ENCODE measurements at regions not wholly inside any gene's neighbourhood (a gene's known extent, or its start where the extent isn't known, plus 50 kb on each side); places are given as distances from the start of the nearest gene placed in this dataset.
"Not testable (repeated sequence)": the region's sequence is repeated elsewhere in the genome, so short reads cannot be mapped to it uniquely, and the experiment has no call there.

- DNase-seq (ENCODE audit: low read depth), result not testable (repeated sequence)
These were observed 325.4 kb downstream of the PPP1R3A start for GRCh38 chr7:113593455-113593854.

- DNase-seq (ENCODE audit: low read depth), result not testable (repeated sequence)
These were observed 325.9 kb downstream of the PPP1R3A start for GRCh38 chr7:113592924-113593323.

DNA sequence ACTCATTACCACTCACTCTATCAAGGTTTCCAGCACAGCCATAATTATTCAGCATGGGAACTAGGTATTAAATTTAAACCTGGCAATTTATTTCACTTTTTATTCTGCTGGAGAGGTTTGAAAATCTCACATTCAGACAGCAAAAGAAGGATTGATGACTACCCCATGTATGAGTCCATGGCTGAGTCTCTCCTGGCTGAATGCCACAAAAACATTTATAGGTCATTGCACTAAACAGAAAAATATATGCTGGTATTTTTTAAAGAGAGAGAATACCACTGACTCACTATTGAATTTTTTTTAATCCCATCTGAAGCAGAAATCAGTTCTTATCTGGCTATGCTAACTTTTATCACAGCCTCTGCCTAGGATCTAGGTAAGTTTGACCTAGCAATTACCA lies 336.3 kb downstream of the PPP1R3A start:
- no peak for DNase-seq (ENCODE audit: low read depth)

DNA sequence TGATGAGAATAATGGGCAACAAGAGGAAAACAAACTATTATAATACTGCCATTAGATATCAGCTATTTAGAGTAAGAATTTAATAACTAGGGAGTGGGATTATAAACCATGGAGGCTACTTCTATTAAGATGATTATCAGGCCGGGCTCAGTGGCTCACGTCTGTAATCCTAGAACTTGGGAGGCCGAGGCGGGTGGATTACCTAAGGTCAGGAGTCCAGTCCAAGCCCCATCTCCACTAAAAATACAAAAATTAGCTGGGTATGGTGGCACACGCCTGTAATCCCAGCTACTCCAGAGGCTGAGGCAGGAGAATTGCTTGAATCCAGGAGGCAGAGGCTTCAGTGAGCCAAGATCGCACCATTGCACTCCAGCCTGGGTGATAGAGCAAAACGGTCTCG lies 355.6 kb downstream of the PPP1R3A start:
- DNase-seq (ENCODE audit: low read depth), result not testable (repeated sequence)

DNA sequence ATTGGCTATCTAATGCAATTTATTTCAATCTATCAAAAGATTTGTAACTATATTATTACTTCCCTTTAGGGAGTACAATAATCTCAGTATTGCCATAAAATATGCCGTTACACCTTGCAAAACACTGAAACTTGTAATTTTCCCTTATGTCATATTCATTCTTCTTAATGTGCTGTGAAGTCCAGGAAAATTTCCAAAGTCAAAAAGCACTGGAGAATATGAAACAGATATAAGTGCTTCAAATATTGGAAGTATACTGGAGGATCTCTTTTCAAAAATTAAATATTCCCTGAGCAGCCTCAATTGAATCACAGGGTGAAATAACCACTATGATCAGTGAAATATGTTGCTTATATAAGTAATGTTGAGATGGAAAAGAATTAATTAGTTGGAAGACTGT lies 356.0 kb downstream of the PPP1R3A start:
- DNase-seq (ENCODE audit: low read depth), result no peak

DNA sequence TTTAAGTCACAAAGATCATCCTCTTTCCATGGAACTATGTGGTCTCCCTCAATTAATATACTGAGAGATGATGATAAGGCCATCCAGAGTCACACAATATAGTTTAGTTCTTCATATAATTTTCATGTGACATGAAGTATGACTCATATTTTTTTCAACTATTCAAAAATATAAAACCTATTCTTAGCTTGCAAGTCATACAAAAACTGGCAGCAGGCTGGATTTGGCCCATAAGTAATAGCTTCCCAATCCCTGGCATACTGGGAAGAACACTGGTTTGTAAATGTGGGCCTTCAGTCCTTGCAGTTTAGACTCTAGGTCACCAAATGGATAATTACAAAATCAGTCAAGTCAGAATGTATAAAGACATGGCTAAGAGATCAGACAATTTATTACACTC lies 356.6 kb downstream of the PPP1R3A start:
- no peak for DNase-seq (ENCODE audit: low read depth)

DNA sequence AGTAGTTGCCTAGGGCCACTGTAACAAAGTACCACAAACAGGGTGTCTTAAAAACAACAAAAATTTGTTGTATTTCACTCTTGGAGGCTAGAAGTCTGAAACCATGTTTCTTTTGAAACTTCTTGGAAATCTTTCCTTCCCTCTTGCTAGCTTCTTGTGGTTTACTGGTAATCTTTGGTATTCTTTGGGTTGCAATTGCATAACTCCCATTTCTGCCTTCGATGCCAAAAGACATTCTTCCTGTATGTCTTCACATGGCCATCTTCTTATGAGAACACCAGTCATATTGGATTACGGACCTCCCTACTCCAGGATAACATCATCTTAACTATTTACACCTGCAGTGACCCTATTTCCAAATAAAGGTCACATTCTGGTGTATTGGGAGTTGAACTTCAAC lies 357.4 kb downstream of the PPP1R3A start:
- no peak for DNase-seq (ENCODE audit: low read depth)

DNA sequence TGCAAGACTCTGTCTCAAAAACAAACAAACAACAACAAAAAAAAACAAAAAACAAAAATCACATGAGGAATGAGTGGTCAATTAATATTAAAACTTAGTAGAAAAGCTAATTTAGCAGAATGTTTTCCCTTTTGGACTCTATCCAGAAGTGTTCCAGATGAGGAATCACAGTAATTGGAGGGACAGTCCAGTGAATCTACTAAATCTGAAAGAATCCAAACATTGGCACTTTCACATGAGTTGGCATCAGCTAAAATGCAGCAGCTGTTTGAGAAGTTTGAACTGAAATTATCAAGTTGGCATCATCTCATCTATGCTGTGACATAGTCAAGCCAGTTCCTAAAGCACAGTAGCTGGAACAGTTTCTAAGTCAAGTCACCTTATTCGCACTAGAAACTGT lies 367.8 kb downstream of the PPP1R3A start:
- no peak for DNase-seq (ENCODE audit: low read depth)

- DNase-seq (ENCODE audit: low read depth), result no peak
These were observed 370.2 kb downstream of the PPP1R3A start for GRCh38 chr7:113548561-113548960.

- no peak for DNase-seq (ENCODE audit: low read depth)
These were observed 370.7 kb downstream of the PPP1R3A start for GRCh38 chr7:113548137-113548536.

DNA sequence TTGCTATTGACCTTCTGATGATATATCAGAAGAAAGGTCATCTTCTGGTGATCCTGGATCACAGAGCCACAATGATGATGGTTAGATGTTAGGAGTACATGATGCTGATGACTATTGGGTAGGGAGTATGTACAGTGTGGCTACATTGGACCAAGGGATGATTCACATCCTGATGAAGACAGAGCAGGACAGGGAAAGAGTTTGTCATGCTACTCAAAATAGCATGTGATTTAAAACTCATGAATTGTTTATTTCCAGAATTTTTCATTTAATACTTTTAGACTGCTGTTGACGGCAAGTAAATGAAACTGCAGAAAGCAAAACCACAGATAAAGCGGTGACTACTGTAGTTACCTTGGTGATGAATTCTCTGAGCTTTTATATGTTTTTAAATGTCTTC lies 397.3 kb downstream of the PPP1R3A start:
- DNase-seq (ENCODE audit: low read depth), result no peak

GRCh38 chr7:113519472-113519871 lies 399.3 kb downstream of the PPP1R3A start:
- no peak for DNase-seq (ENCODE audit: low read depth)

DNA sequence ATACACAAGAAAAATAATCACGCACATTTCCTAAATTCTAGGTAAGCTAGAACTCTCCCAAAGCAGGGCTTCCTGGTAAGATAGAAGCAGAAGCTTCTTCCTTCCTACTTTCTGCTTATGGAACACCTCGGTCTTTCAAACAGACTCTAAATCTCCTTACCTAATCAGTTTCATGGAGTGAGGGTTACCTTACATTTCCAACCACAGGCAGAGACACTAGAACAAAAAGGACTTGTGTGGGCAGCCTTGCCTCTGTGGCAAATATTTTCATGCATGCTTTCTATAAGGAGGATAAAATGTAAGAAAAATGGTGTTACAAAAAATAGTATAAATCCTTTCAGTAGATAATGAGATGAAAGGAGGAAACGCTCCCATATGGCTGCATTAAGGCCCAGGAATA lies 386.3 kb upstream of the SMIM30 start:
- DNase-seq (ENCODE audit: low read depth), result no peak

- no peak for DNase-seq (ENCODE audit: low read depth)
These were observed 385.8 kb upstream of the SMIM30 start for GRCh38 chr7:113504142-113504541.

DNA sequence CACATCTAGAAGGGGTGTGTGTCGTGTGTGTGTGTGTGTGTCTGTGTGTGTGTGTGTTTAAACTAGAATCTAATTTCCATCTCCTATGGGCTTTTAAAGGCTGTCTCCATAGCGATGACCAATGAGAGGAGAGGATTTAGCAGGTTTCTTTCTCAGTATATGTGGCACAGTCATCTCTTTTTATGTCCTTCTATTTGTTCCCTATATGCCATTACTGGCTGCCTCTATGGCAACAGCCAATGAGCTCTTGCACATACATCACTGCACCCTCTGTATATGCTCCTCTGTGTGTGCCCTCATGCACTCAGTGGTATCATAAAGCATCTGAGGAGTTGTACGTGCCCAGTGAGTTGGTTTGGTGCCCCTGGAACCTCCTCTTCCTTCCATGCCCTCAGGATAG lies 378.2 kb upstream of the SMIM30 start:
- DNase-seq (ENCODE audit: low read depth), result not testable (repeated sequence)

GRCh38 chr7:113494797-113495566 lies 376.6 kb upstream of the SMIM30 start:
- not testable (repeated sequence) for DNase-seq (ENCODE audit: low read depth)

- no peak for DNase-seq (ENCODE audit: low read depth)
These were observed 373.0 kb upstream of the SMIM30 start for GRCh38 chr7:113491305-113491704.

- DNase-seq (ENCODE audit: low read depth), result no peak
These were observed 369.8 kb upstream of the SMIM30 start for GRCh38 chr7:113487925-113488731.

DNA sequence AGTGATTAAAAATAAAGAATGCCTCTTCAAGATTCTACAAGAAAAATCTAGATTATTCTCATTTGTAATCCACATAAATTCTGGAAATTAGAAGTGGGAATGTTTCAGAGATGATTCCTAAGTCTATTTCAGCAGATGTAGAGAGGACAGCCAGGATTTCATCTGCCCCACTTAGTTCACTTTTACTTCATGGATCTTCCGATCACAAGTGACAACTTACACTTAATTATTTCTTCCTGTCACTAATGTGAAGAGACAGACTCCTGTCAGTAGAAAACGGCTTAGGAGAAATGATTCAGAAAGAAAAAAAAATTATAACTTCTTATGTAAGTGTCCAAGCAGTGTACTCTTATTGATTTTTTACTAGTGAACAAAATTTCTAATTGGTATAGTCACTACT lies 368.2 kb upstream of the SMIM30 start:
- no peak for DNase-seq (ENCODE audit: low read depth)

GRCh38 chr7:113483657-113484056 lies 365.3 kb upstream of the SMIM30 start:
- no peak for DNase-seq (ENCODE audit: low read depth)

DNA sequence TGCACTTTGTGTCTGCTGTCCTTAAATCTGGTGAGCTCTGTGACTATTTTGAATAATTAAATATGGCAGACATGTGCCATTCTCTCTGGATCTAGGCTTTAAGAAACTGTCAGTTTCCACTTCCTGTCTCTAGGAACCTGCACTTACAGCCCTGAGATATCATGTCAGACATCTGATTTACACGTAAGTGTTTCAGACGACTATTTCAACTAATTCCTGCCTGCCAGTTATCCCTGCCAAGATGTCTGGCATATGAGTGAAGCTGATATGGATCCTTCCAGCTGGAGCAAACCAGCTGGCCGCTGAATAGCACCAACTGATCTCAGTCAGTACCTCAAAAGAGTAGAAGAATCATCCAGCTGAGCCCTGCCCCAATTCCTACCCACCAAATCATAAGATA lies 362.2 kb upstream of the SMIM30 start:
- DNase-seq (ENCODE audit: low read depth), result no peak

- no peak for DNase-seq (ENCODE audit: low read depth)
These were observed 345.9 kb upstream of the SMIM30 start for GRCh38 chr7:113464096-113464855.

GRCh38 chr7:113460067-113460466 lies 341.7 kb upstream of the SMIM30 start:
- no peak for DNase-seq (ENCODE audit: low read depth)

Measured in stimulated activated CD8-positive, alpha-beta memory T cell treated with anti-CD3 and anti-CD28 coated beads, Interleukin-15, amount 100 ng/mL, for 1 hour (primary cell).